Stimulated activated CD8-positive, alpha-beta memory T cell treated with anti-CD3 and anti-CD28 coated beads, Interleukin-7, amount 100 ng/mL, for 1 hour (primary cell): ENCODE measurements at regions not wholly inside any gene's neighbourhood (a gene's known extent, or its start where the extent isn't known, plus 50 kb on each side); places are given as distances from the start of the nearest gene placed in this dataset.

ENCODE experiments used
- DNase-seq, 2 donors: peaks; one replicate each; pipeline ENCODE4 v3.0.0-alpha.2; 2020; ENCODE audit warnings: low read depth in 2 of 2

- DNase-seq = no peak
Measured at GRCh38 chr7:371119-371778, 81.3 kb downstream of the FOXL3 start.

- DNase-seq = no peak
Measured at GRCh38 chr7:371779-372545, 82.0 kb downstream of the FOXL3 start.

- DNase-seq = no peak
Measured at GRCh38 chr7:372546-372931, 82.6 kb downstream of the FOXL3 start.

- no peak for DNase-seq
Measured at GRCh38 chr7:372932-373791, 83.2 kb downstream of the FOXL3 start.

- DNase-seq = no peak
Measured at GRCh38 chr7:373818-374705, 84.1 kb downstream of the FOXL3 start.

- no peak for DNase-seq
Measured at GRCh38 chr7:374706-375311, 84.8 kb downstream of the FOXL3 start.

GRCh38 chr7:375321-375831 is 85.4 kb downstream of the FOXL3 start:
- DNase-seq = no peak

- DNase-seq = no peak
Measured at GRCh38 chr7:375901-376305, 85.9 kb downstream of the FOXL3 start.

GRCh38 chr7:376306-377079 is 86.5 kb downstream of the FOXL3 start:
- no peak for DNase-seq

GRCh38 chr7:377080-378040 is 87.4 kb downstream of the FOXL3 start:
- DNase-seq = no peak

GRCh38 chr7:378041-378420 is 88.1 kb downstream of the FOXL3 start:
- no peak for DNase-seq

GRCh38 chr7:378551-379455 is 88.8 kb downstream of the FOXL3 start:
- no peak for DNase-seq

- DNase-seq = no peak
Measured at GRCh38 chr7:379456-380138, 89.6 kb downstream of the FOXL3 start.

- DNase-seq = no peak
Measured at GRCh38 chr7:380139-380485, 90.1 kb downstream of the FOXL3 start.

GRCh38 chr7:380711-381210 is 90.8 kb downstream of the FOXL3 start:
- DNase-seq = no peak

GRCh38 chr7:381211-382042 is 91.5 kb downstream of the FOXL3 start:
- no peak for DNase-seq
